GM19438 (cell line): ENCODE measurements at regions not wholly inside any gene's neighbourhood (a gene's known extent, or its start where the extent isn't known, plus 50 kb on each side); places are given as distances from the start of the nearest gene placed in this dataset.

Source experiments
- ATAC-seq: cut with Tn5 transposase; IDR thresholded peaks from one replicate; pipeline ENCODE4 v1.9.1; 2021; ENCODE audit warnings: low read depth; ENCODE audit not compliant: unreplicated experiment

GRCh38 chr2:217227794-217228193 lies 367.9 kb upstream of the TNP1 start:
- ATAC-seq = no peak

GRCh38 chr2:217225596-217225995 lies 365.7 kb upstream of the TNP1 start:
- ATAC-seq = no peak

GRCh38 chr2:217223222-217223930 lies 363.5 kb upstream of the TNP1 start:
- ATAC-seq = peak; percentile 70

GRCh38 chr2:217222309-217222910 lies 362.5 kb upstream of the TNP1 start:
- no peak for ATAC-seq

- no peak for ATAC-seq
These were observed 360.6 kb upstream of the TNP1 start for GRCh38 chr2:217220228-217221013.

- no peak for ATAC-seq
These were observed 359.3 kb upstream of the TNP1 start for GRCh38 chr2:217219164-217219520.

GRCh38 chr2:217218269-217219163 lies 358.7 kb upstream of the TNP1 start:
- peak; percentile 59 for ATAC-seq

- no peak for ATAC-seq
These were observed 357.1 kb upstream of the TNP1 start for GRCh38 chr2:217216982-217217381.

GRCh38 chr2:217216316-217216715 lies 356.5 kb upstream of the TNP1 start:
- ATAC-seq = no peak

- no peak for ATAC-seq
These were observed 356.0 kb upstream of the TNP1 start for GRCh38 chr2:217215877-217216276.

GRCh38 chr2:217208867-217209266 lies 349.0 kb upstream of the TNP1 start:
- ATAC-seq = no peak

GRCh38 chr2:217207699-217208010 lies 347.8 kb upstream of the TNP1 start:
- no peak for ATAC-seq

- no peak for ATAC-seq
These were observed 347.2 kb upstream of the TNP1 start for GRCh38 chr2:217206907-217207698.

GRCh38 chr2:217206016-217206725 lies 346.3 kb upstream of the TNP1 start:
- ATAC-seq = no peak

- no peak for ATAC-seq
These were observed 344.5 kb upstream of the TNP1 start for GRCh38 chr2:217204358-217204757.

- no peak for ATAC-seq
These were observed 343.2 kb upstream of the TNP1 start for GRCh38 chr2:217203086-217203485.

- ATAC-seq = no peak
These were observed 339.4 kb upstream of the TNP1 start for GRCh38 chr2:217199255-217199630.

- ATAC-seq = no peak
These were observed 336.0 kb upstream of the TNP1 start for GRCh38 chr2:217195658-217196446.

- ATAC-seq = no peak
These were observed 335.2 kb upstream of the TNP1 start for GRCh38 chr2:217195016-217195415.
